IPS DF 4.7 (cell line): ENCODE measurements at regions not wholly inside any gene's neighbourhood (a gene's known extent, or its start where the extent isn't known, plus 50 kb on each side); places are given as distances from the start of the nearest gene placed in this dataset.

Experiments
- DNase-seq: peaks from one replicate; pipeline ENCODE4 v3.0.0-alpha.2; 2013; ENCODE audit warnings: low spot score; ENCODE audit errors: extremely low read depth

- DNase-seq: no peak
These were observed 165.2 kb downstream of the ZPLD1 start for GRCh38 chr3:102599819-102600576.

DNA sequence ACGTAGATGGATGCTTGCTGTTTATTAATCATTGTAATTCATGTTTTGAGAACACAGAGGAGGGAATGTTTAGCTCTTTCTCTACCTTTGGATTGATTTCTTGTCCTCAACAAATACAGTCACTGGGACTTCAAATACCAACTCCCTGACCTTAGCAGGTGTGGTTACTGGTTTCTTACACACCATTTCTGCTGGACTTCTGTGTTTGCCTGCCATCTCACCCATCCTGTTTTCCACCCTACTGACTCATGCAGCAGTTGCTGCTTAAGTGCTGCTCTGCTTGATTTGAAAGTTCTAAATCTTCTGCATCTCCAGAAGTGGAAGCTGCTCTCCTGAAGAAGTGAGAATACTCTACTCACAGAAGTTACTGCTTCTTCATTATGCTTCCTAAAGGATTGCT, 170.3 kb downstream of the ZPLD1 start:
- DNase-seq: no peak

DNA sequence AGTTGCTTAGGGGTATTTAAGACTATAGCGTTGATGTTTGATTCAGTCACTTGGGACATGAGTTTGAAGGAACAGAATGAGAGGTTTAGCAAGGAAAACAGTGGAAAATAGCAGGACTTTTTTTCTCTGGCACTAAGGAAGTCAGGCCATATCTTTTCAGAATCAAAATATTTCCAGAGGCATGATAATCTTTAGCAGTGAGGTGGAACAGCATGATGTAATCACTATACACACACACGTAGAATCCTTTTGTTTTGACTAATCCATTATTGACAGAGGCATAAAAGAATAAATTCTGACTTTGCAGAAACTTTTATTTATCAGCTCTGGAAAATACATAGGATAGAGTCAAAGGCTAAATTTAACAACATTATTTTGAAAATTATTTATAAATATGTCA, 174.1 kb downstream of the ZPLD1 start:
- no peak for DNase-seq

- DNase-seq: no peak
These were observed 179.3 kb downstream of the ZPLD1 start for GRCh38 chr3:102614021-102614569.

- no peak for DNase-seq
These were observed 179.8 kb downstream of the ZPLD1 start for GRCh38 chr3:102614585-102614984.

- DNase-seq: no peak
These were observed 182.6 kb downstream of the ZPLD1 start for GRCh38 chr3:102617381-102617780.

- no peak for DNase-seq
These were observed 184.5 kb downstream of the ZPLD1 start for GRCh38 chr3:102619361-102619760.

- DNase-seq: no peak
These were observed 195.1 kb downstream of the ZPLD1 start for GRCh38 chr3:102629943-102630342.

DNA sequence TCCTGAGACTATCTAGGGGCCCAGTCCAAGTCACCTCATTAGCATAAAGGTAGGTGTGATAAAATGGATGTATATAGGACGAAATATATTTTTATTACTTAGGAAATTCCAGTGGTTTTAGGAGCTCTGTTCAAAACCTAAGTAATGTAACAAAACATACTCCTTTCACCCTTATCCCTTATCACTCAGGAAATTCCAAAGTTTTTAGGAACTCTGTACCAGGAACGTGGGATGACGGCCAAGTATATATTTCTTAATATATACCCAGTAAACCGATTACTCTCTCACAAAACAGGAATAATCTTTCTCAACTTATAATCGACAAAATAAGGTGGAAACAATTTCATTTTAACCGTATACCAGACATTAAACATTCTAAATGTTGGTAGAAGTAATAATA, 195.7 kb downstream of the ZPLD1 start:
- no peak for DNase-seq

DNA sequence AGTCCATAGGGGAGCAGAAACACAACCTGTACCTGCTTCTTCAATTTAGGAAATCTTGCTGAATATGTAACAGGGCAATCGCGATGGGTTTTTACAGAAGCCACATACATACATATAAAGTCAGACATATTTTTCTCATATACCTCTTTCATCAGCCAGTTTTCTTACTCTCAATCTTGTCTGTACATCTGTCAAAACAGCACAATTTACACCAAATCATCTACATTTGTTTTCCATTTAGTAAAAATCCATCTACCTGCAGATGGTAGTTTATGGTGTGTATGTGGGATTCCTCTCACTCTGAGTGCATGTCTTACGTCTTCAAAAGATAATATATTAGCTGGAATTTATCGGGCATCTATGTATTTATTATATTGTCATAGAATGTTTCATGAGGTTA, 208.7 kb downstream of the ZPLD1 start:
- no peak for DNase-seq

- no peak for DNase-seq
These were observed 211.7 kb downstream of the ZPLD1 start for GRCh38 chr3:102646557-102646956.

DNA sequence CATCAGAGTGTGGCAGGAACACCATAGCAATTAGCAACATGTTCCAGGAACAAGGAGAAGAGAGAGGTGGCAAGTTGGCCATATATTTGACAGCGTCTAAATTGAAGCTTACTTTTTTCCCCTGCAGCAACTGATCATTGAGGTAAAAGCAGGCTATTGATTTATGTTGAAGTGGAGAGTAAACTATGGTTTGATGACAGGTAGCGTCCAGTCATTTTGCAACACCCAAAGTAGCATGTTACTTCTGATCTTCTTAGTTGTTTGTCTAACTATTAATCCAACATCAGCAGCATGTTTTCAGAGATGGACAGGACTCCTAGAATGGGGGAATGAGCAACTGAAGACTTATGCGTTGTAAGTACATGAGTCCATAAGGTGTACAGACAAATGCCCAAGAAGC, 225.8 kb downstream of the ZPLD1 start:
- no peak for DNase-seq

DNA sequence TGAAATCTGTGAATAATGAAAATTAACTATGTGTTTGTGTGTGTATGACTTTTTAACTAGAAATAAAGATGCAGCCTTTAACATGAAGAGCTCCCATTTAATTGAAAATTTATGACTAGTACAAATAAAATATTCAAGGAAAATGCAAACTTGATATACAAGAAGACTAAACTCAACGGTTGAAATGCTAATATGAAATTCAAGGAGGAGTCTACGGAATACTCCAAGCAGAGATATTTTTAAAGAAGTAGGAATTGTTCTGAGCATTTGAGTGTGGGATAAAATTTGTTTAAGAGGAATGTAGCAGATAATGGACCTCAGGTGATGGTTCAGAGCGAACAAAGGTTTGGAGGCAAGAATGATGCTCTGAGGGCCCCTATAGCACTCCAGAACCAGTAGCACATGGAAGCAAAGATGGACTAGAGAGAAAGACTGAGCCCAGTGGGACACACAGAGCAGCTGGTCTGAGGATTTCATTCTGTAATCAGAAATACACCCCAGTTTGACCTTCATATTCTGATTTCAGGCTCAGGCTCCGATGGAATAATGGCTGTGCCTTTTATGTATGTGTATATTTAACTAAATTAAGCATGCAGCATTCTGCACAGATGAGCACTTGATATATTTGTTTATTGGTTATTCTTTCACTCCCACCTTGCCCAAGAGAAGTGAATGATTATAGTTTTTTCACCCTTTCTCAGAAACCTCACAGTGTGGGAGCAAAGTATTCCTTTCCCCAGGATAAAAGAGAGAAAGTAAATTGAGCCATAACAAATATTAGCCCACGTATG, 227.1 kb downstream of the ZPLD1 start:
- no peak for DNase-seq

- no peak for DNase-seq
These were observed 227.6 kb downstream of the ZPLD1 start for GRCh38 chr3:102662498-102662772.

- DNase-seq: no peak
These were observed 229.3 kb downstream of the ZPLD1 start for GRCh38 chr3:102664126-102664525.

- no peak for DNase-seq
These were observed 230.4 kb downstream of the ZPLD1 start for GRCh38 chr3:102665183-102665582.

DNA sequence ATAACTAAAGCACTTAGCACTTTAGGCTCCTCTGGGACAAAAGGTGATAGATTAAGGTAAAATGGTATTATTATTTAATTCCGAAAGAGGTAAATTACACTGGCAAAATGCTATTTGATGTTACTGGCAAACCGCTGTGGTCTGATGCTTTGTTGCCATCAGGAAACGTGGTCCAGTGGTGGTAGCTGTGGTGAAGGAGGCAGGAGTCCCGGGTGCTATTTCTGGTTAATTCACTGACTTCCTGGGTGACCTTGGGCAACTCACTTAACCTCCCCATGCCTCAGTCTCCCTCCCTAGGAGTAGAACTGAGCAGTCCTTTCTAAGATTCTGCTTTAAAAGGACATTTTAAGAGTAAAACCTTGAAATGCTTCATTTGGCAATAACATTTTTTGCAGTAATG, 233.4 kb downstream of the ZPLD1 start:
- DNase-seq: no peak

- DNase-seq: no peak
These were observed 236.2 kb downstream of the ZPLD1 start for GRCh38 chr3:102670986-102671385.

DNA sequence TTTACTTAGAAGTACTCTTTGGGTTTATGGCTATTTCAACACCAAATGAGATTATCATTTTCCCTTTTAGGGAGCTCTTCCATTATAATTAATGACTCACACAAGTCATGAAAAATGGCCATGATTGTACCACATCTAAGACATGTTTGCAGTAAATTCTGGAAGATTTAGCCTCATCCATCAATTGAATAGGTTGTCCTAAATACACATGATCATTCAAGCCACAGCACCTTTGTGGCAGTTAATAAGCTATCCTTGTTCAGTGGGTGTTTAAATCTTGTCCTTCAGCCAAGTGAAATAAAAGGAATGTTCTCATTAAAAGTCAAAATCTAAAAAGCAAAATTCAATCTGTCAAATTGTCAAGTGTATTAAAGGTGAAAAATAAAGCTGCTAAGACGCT, 237.5 kb downstream of the ZPLD1 start:
- no peak for DNase-seq

DNA sequence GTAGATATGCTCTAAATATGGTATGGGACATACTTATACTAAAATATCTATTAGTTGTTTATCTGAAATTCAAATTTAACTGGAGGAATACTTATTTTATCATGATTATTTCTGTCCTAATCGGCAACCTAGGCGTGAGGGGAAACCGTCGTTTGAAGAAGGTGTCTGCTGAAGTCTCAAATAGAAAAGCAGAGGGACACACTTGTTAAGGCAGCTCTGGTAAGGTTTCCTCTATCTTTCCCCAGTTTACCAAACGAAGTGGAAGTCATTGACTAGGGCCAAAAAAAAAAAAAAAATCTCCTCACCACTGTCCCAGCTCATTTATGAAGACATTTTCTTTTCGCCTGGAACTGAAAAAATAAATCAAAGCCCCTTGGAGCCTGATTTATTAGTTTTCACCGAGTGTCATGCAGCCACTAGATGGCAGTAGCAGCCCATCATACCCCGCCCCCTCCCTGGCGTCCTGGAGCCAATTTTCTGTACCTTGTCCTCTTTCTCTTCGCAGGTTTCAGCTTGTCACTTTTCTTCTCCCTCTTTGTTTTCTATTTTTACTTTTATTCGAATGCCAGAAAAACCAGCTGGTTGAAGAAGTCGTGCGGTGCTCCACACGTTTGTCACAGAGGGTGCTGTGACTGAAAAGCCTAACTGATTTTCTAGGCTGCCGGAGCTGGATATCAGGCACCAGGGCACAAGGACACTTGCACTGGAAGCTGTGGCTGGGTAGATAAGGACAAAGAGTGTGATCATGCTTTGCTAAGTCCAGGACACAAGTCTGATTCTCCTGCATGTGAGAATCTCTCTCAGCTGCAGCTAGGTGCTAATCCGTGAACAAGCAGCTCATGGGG, 238.7 kb downstream of the ZPLD1 start:
- DNase-seq: no peak

DNA sequence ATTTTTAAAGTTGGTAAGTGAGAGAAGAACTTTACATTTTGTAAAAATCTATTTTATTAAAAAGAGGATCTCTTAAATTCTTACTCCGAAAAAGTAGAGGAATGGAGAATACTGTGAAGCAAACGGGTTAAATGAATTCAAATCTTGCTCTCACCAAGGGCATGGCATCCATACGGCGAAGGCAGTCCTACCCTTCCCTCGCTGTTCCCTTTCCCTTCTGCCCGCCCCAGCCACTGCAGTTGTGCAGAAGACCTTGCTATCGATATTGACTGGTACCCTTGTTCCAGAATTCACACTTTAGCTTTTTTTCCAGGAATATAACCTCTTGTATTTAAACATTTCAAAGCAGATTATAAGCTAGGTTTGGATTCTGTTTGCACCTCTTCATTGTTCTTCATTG, 239.5 kb downstream of the ZPLD1 start:
- DNase-seq: no peak

DNA sequence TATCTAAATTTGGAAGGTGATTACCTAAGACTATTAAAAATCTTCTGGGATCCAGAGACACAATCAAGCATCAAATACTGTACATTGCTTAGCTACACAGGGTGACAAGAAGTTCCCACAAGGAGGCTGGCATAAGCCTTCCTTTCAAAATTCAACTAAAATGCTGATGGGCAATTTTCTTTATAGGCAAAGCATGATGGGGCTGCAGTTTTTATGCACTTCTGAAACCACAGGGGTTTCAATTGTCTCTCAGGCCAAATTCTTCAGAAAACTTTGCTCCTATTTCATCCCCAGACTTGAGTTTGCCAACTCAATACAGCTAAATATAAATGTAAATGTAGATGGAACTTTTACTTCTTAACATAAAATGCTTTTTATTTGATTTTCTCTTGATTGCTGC, 241.6 kb downstream of the ZPLD1 start:
- DNase-seq: no peak
